WTC11 (cell line): ENCODE measurements at regions not wholly inside any gene's neighbourhood (a gene's known extent, or its start where the extent isn't known, plus 50 kb on each side); places are given as distances from the start of the nearest gene placed in this dataset.

Experiments
- ATAC-seq: fragments of 200-7000 bp; cut with Tn5 transposase; 2 replicates; pipeline ENCODE4 v1.10.0; 2021; ENCODE audit warnings: mild to moderate bottlenecking, moderate library complexity
- CTCF ChIA-PET: fragments of 300-600 bp; sonication (Branson Sonifier 250); formaldehyde crosslinking; loops from one replicate; lab custom pipeline; 2021; ENCODE audit warnings: antibody characterized with exemption; lab: Charles Lee
- POLR2A ChIA-PET: fragments of 350-600 bp; sonication (Branson Sonifier 250); formaldehyde crosslinking; loops from one replicate; lab custom pipeline; 2021; ENCODE audit warnings: antibody characterized with exemption; lab: Charles Lee
- DNase-seq: peaks from one replicate; pipeline ENCODE4 v3.0.0; 2021; ENCODE audit warnings: low spot score
- H3K27ac Mint-ChIP-seq: 2 replicates; pipeline ENCODE4 v1.8.0; 2021; ENCODE audit warnings: mixed read lengths
- H3K27me3 Mint-ChIP-seq: 2 replicates; pipeline ENCODE4 v1.8.0; 2021; ENCODE audit warnings: low read depth, mild to moderate bottlenecking, moderate library complexity, mixed read lengths
- H3K36me3 Mint-ChIP-seq: 2 replicates; pipeline ENCODE4 v1.8.0; 2021; ENCODE audit warnings: mixed read lengths
- H3K4me1 Mint-ChIP-seq: 2 replicates; pipeline ENCODE4 v1.8.0; 2022; ENCODE audit warnings: mixed read lengths
- H3K4me3 Mint-ChIP-seq: 2 replicates; pipeline ENCODE4 v1.8.0; 2021; ENCODE audit warnings: mild to moderate bottlenecking, moderate library complexity, mixed read lengths
- H3K9me3 Mint-ChIP-seq: 2 replicates; pipeline ENCODE4 v1.8.0; 2021; ENCODE audit warnings: mixed read lengths
- ATF2 ChIP-seq: sonication (generic); formaldehyde crosslinking; IDR thresholded peaks from 2 replicates; pipeline ENCODE4 v1.8.1; 2022; ENCODE audit warnings: low read depth, missing genetic modification reagents, borderline replicate concordance
- ATF3 ChIP-seq: sonication (generic); formaldehyde crosslinking; conservative IDR thresholded peaks from 2 replicates; pipeline ENCODE4 v1.8.1; 2022; ENCODE audit warnings: mild to moderate bottlenecking, missing genetic modification reagents
- CBFB ChIP-seq: sonication (generic); formaldehyde crosslinking; IDR thresholded peaks from 2 replicates; pipeline ENCODE4 v1.8.1; 2022; ENCODE audit warnings: mild to moderate bottlenecking, low read depth, missing genetic modification reagents
- ELF4 ChIP-seq: sonication (generic); formaldehyde crosslinking; IDR thresholded peaks from 2 replicates; pipeline ENCODE4 v1.8.1; 2022; ENCODE audit warnings: low read depth, mild to moderate bottlenecking, moderate library complexity, missing genetic modification reagents
- ESRRA ChIP-seq: sonication (generic); formaldehyde crosslinking; IDR thresholded peaks from 2 replicates; pipeline ENCODE4 v1.8.1; 2022; ENCODE audit warnings: mild to moderate bottlenecking, missing genetic modification reagents, borderline replicate concordance
- GRHL2 ChIP-seq: fragments of 250-450 bp; sonication (Bioruptor Pico); IDR thresholded peaks from 2 replicates; pipeline ENCODE4 v1.8.0; 2022; ENCODE audit warnings: mild to moderate bottlenecking, moderate library complexity; ENCODE audit not compliant: insufficient replicate concordance, severe bottlenecking
- IRF1 ChIP-seq: sonication (generic); formaldehyde crosslinking; IDR thresholded peaks from 2 replicates; pipeline ENCODE4 v1.8.0; 2023; ENCODE audit warnings: missing genetic modification reagents
- JAZF1 ChIP-seq: fragments of 250-450 bp; sonication (Bioruptor Pico); IDR thresholded peaks from 2 replicates; pipeline ENCODE4 v1.9.0; 2021; ENCODE audit warnings: moderate library complexity, mild to moderate bottlenecking, inconsistent platforms
- JUN ChIP-seq: sonication (generic); formaldehyde crosslinking; IDR thresholded peaks from 2 replicates; pipeline ENCODE4 v1.8.0; 2023; ENCODE audit warnings: mild to moderate bottlenecking, missing genetic modification reagents
- MLX ChIP-seq: sonication (generic); formaldehyde crosslinking; IDR thresholded peaks from 2 replicates; pipeline ENCODE4 v1.8.1; 2023; ENCODE audit warnings: mild to moderate bottlenecking, missing genetic modification reagents, moderate library complexity
- MYBL2 ChIP-seq: sonication (generic); formaldehyde crosslinking; IDR thresholded peaks from 2 replicates; pipeline ENCODE4 v1.8.1; 2023; ENCODE audit warnings: mild to moderate bottlenecking, moderate library complexity, missing genetic modification reagents
- NFE2L1 ChIP-seq: sonication (generic); formaldehyde crosslinking; IDR thresholded peaks from 2 replicates; pipeline ENCODE4 v1.8.1; 2023; ENCODE audit warnings: missing genetic modification reagents
- NR2C2 ChIP-seq: sonication (generic); formaldehyde crosslinking; IDR thresholded peaks from 2 replicates; pipeline ENCODE4 v1.8.0; 2022; ENCODE audit warnings: mild to moderate bottlenecking, missing genetic modification reagents
- OVOL2 ChIP-seq: fragments of 250-450 bp; sonication (Bioruptor Pico); IDR thresholded peaks from 2 replicates; pipeline ENCODE4 v1.9.0; 2021; ENCODE audit warnings: mild to moderate bottlenecking, borderline replicate concordance
- TEAD4 ChIP-seq: sonication (generic); formaldehyde crosslinking; IDR thresholded peaks from 2 replicates; pipeline ENCODE4 v1.8.0; 2022; ENCODE audit warnings: mild to moderate bottlenecking, missing genetic modification reagents
- TP53 ChIP-seq: sonication (generic); formaldehyde crosslinking; IDR thresholded peaks from 2 replicates; pipeline ENCODE4 v1.8.1; 2023; ENCODE audit warnings: mild to moderate bottlenecking, missing genetic modification reagents
- USF2 ChIP-seq: sonication (generic); formaldehyde crosslinking; IDR thresholded peaks from 2 replicates; pipeline ENCODE4 v1.8.1; 2023; ENCODE audit warnings: mild to moderate bottlenecking, missing genetic modification reagents, moderate library complexity
- ZMAT4 ChIP-seq: fragments of 250-450 bp; sonication (Bioruptor Pico); IDR thresholded peaks from 2 replicates; pipeline ENCODE4 v1.9.0; 2021; ENCODE audit warnings: mild to moderate bottlenecking
- ZNF138 ChIP-seq: sonication (generic); formaldehyde crosslinking; conservative IDR thresholded peaks from 2 replicates; pipeline ENCODE4 v1.8.1; 2022; ENCODE audit warnings: mild to moderate bottlenecking, moderate library complexity, missing genetic modification reagents
- ZNF232 ChIP-seq: sonication (generic); formaldehyde crosslinking; IDR thresholded peaks from 2 replicates; pipeline ENCODE4 v1.8.0; 2022; ENCODE audit warnings: mild to moderate bottlenecking, missing genetic modification reagents
- ZSCAN18 ChIP-seq: fragments of 250-450 bp; sonication (Bioruptor Pico); IDR thresholded peaks from 2 replicates; pipeline ENCODE4 v2.1.2; 2022; ENCODE audit warnings: mild to moderate bottlenecking, moderate library complexity

GRCh38 chr1:224539971-224540370 lies 76.1 kb upstream of the CNIH3 start (continued):
- no peak for TF ChIP-seq ZNF232
- no peak for TF ChIP-seq CBFB (CRISPR knock-in tag)

- H3K4me1 Mint-ChIP-seq: peaks cover 8% of the 10 kb centered on the region
- peaks cover 34% of the 10 kb centered on the region for H3K9me3 Mint-ChIP-seq
- POLR2A ChIA-PET: no interaction called here
- TF ChIP-seq ZNF138 (CRISPR knock-in tag) (no peak), ELF4 (CRISPR knock-in tag) (no peak), MYBL2 (no peak), TP53 (CRISPR knock-in tag) (no peak), GRHL2 (CRISPR knock-in tag) (no peak), NFE2L1 (CRISPR knock-in tag) (no peak), ESRRA (no peak), CBFB (CRISPR knock-in tag) (no peak), JUN (CRISPR knock-in tag) (no peak), ZSCAN18 (no peak), JAZF1 (CRISPR knock-in tag) (no peak), NR2C2 (CRISPR knock-in tag) (no peak), IRF1 (no peak), TEAD4 (CRISPR knock-in tag) (no peak), ZMAT4 (no peak), ATF3 (CRISPR knock-in tag) (no peak), MLX (CRISPR knock-in tag) (no peak), OVOL2 (CRISPR knock-in tag) (no peak), USF2 (CRISPR knock-in tag) (no peak), ATF2 (CRISPR knock-in tag) (no peak)
- H3K27me3 Mint-ChIP-seq: peaks cover 11% of the 10 kb centered on the region
- H3K27ac Mint-ChIP-seq: no peak overlapping the region
- CTCF ChIA-PET: interaction anchor here (1.6 kb wide), 1 partner anchor 104 kb away, joined by 5 read pairs; no protein-coding TSS in a partner anchor
- H3K4me3 Mint-ChIP-seq: no peak overlapping the region
- peaks cover 13% of the 10 kb centered on the region for H3K36me3 Mint-ChIP-seq
- no peak for DNase-seq
- ATAC-seq: no peak
Measured at GRCh38 chr1:224540535-224540934, 75.6 kb upstream of the CNIH3 start.
